MM.1S (cell line): ENCODE measurements at regions not wholly inside any gene's neighbourhood (a gene's known extent, or its start where the extent isn't known, plus 50 kb on each side); places are given as distances from the start of the nearest gene placed in this dataset.

Source experiments
- CTCF ChIP-seq: fragments of 300-600 bp; sonication (generic); IDR thresholded peaks from 2 replicates; pipeline ENCODE4 v1.5.1; 2016; ENCODE audit warnings: antibody characterized with exemption, low read length, mixed read lengths
- EZH2 ChIP-seq: fragments of 300-600 bp; sonication (generic); optimal IDR thresholded peaks from 2 replicates; pipeline ENCODE3; 2017; ENCODE audit warnings: low read depth, mild to moderate bottlenecking, antibody characterized with exemption, low read length, mixed read lengths
- EZH2phosphoT487 ChIP-seq: fragments of 300-600 bp; sonication (generic); IDR thresholded peaks from 2 replicates; pipeline ENCODE4 v1.6.1; 2018; ENCODE audit warnings: antibody characterized with exemption, low read length

DNA sequence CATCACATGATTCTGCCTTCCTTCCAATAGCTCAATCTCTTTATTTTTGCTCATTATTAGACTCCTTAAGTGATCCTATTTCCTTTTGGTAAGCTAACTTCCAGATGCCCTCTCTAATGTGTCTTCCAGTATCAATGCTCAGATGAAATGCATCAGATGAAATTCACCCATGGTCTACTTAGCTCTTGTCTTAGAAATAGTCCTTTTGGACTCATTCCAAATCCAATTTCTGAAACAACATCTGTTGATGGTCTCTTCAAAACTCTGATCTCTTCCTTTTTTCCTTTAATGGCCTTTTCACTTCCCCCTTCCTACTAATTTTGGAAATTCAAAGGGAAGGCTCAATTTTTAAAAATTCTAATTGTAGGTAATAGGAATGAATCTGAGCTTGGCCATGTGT is 81.1 kb upstream of the GREM2 start:
- no peak for TF ChIP-seq CTCF
- no peak for TF ChIP-seq EZH2phosphoT487
- TF ChIP-seq EZH2 = no peak
